HK-2 (cell line): ENCODE measurements at regions not wholly inside any gene's neighbourhood (a gene's known extent, or its start where the extent isn't known, plus 50 kb on each side); places are given as distances from the start of the nearest gene placed in this dataset.

Source experiments
- DNase-seq: peaks from one replicate; pipeline ENCODE4 v3.0.0-alpha.2; 2018; ENCODE audit not compliant: unreplicated experiment

GRCh38 chr13:111394211-111394922 is 73.9 kb downstream of the TEX29 start:
- no peak for DNase-seq

- DNase-seq, result no peak
Observed at GRCh38 chr13:111395511-111396393, 75.3 kb downstream of the TEX29 start.

GRCh38 chr13:111396457-111396856 is 76.0 kb downstream of the TEX29 start:
- no peak for DNase-seq

GRCh38 chr13:111397202-111397880 is 76.9 kb downstream of the TEX29 start:
- DNase-seq, result no peak

- no peak for DNase-seq
Observed at GRCh38 chr13:111398196-111398595, 77.8 kb downstream of the TEX29 start.

GRCh38 chr13:111398715-111399299 is 78.4 kb downstream of the TEX29 start:
- DNase-seq, result no peak

GRCh38 chr13:111399334-111399733 is 78.9 kb downstream of the TEX29 start:
- no peak for DNase-seq

GRCh38 chr13:111399776-111400538 is 79.5 kb downstream of the TEX29 start:
- DNase-seq, result no peak

GRCh38 chr13:111401151-111401550 is 80.7 kb downstream of the TEX29 start:
- DNase-seq, result no peak

- DNase-seq, result no peak
Observed at GRCh38 chr13:111401755-111402154, 81.3 kb downstream of the TEX29 start.

GRCh38 chr13:111402441-111402840 is 82.0 kb downstream of the TEX29 start:
- DNase-seq, result no peak

GRCh38 chr13:111403266-111403665 is 82.8 kb downstream of the TEX29 start:
- no peak for DNase-seq

GRCh38 chr13:111404746-111405145 is 84.3 kb downstream of the TEX29 start:
- no peak for DNase-seq

GRCh38 chr13:111406636-111407035 is 86.2 kb downstream of the TEX29 start:
- no peak for DNase-seq

- DNase-seq, result no peak
Observed at GRCh38 chr13:111407381-111408131, 87.1 kb downstream of the TEX29 start.

GRCh38 chr13:111409413-111409812 is 89.0 kb downstream of the TEX29 start:
- DNase-seq, result no peak

GRCh38 chr13:111410232-111411021 is 90.0 kb downstream of the TEX29 start:
- DNase-seq, result no peak

- DNase-seq, result no peak
Observed at GRCh38 chr13:111411151-111411858, 90.9 kb downstream of the TEX29 start.
